Astrocyte of the spinal cord (primary cell): ENCODE measurements at regions not wholly inside any gene's neighbourhood (a gene's known extent, or its start where the extent isn't known, plus 50 kb on each side); places are given as distances from the start of the nearest gene placed in this dataset.
"Not testable (repeated sequence)": the region's sequence is repeated elsewhere in the genome, so short reads cannot be mapped to it uniquely, and the experiment has no call there.

ENCODE experiments used
- DNase-seq: peaks from one replicate; pipeline ENCODE4 v3.0.0; 2011; ENCODE audit warnings: low read depth, low spot score
- H3K4me3 ChIP-seq: 2 replicates; pipeline ENCODE4 v1.5.1; 2011; ENCODE audit warnings: low read depth, mild to moderate bottlenecking, low read length, moderate library complexity
- CTCF ChIP-seq: IDR thresholded peaks from 2 replicates; pipeline ENCODE4 v1.5.1; 2012; ENCODE audit warnings: low read depth, mild to moderate bottlenecking, low read length, inconsistent platforms
- in situ Hi-C: cut with HindIII; loops from 2 replicates; pipeline ENCODE4 v1.10.0; 2017; ENCODE audit warnings: low sequenced_read_pairs

- in situ Hi-C loops = no loop called here
- no peak for DNase-seq
Observed at GRCh38 chrX:67094061-67094460, 449.8 kb upstream of the AR start.

GRCh38 chrX:67050760-67051159, 411.9 kb upstream of the EDA2R start:
- no peak for TF ChIP-seq CTCF
- DNase-seq = no peak
- H3K4me3 ChIP-seq = no peak overlapping the region
- in situ Hi-C loops = no loop called here

More at GRCh38 chrX:67094061-67094460, 449.8 kb upstream of the AR start:
- H3K4me3 ChIP-seq = no peak overlapping the region
- TF ChIP-seq CTCF = no peak

GRCh38 chrX:67044866-67045265, 406.0 kb upstream of the EDA2R start:
- in situ Hi-C loops = no loop called here

GRCh38 chrX:67044029-67044653, 405.3 kb upstream of the EDA2R start:
- no peak for DNase-seq
- TF ChIP-seq CTCF = no peak
- H3K4me3 ChIP-seq = no peak overlapping the region
- in situ Hi-C loops = no loop called here

More at GRCh38 chrX:67044866-67045265, 406.0 kb upstream of the EDA2R start:
- no peak overlapping the region for H3K4me3 ChIP-seq
- TF ChIP-seq CTCF = no peak
- DNase-seq = no peak

- H3K4me3 ChIP-seq = no peak overlapping the region
- no peak for DNase-seq
- in situ Hi-C loops = no loop called here
- no peak for TF ChIP-seq CTCF
Observed at GRCh38 chrX:67004451-67004850, 365.6 kb upstream of the EDA2R start.

GRCh38 chrX:66994729-66995128, 355.9 kb upstream of the EDA2R start:
- H3K4me3 ChIP-seq = no peak overlapping the region
- no peak for TF ChIP-seq CTCF
- DNase-seq = no peak
- in situ Hi-C loops = no loop called here

- in situ Hi-C loops, DNase-seq, H3K4me3 ChIP-seq: not testable (repeated sequence)
Observed at GRCh38 chrX:66992077-66992476, 353.2 kb upstream of the EDA2R start.
